Aorta (tissue), 5 donors: ENCODE measurements at regions not wholly inside any gene's neighbourhood (a gene's known extent, or its start where the extent isn't known, plus 50 kb on each side); places are given as distances from the start of the nearest gene placed in this dataset.

ENCODE experiments used
- ATAC-seq: fragments of 200-7000 bp; cut with Tn5 transposase; one replicate; pipeline ENCODE4 v1.9.1; 2022; ENCODE audit warnings: moderate library complexity; ENCODE audit not compliant: low FRiP score
- DNase-seq, 2 donors: peaks; one replicate each; pipeline ENCODE4 v3.0.0-alpha.2; 2020
- H3K27ac ChIP-seq, 2 donors: one replicate each; pipeline ENCODE4 v1.5.1; 2013; ENCODE audit warnings: low read length in 2 of 2, mild to moderate bottlenecking in 2 of 2, moderate library complexity in 2 of 2, control low read depth in 1 of 2, inconsistent platforms in 1 of 2, low read depth in 1 of 2
- H3K27me3 ChIP-seq, 2 donors: one replicate each; pipeline ENCODE4 v1.6.1; 2013; ENCODE audit warnings: control low read depth in 1 of 2, low read length in 1 of 2, mild to moderate bottlenecking in 1 of 2, moderate library complexity in 1 of 2; ENCODE audit not compliant: insufficient read depth in 2 of 2, control insufficient read depth in 1 of 2
- H3K36me3 ChIP-seq, 2 donors: one replicate each; pipeline ENCODE4 v1.6.1; 2013; ENCODE audit warnings: control low read depth in 1 of 2, low read length in 1 of 2, mild to moderate bottlenecking in 1 of 2; ENCODE audit not compliant: insufficient read depth in 2 of 2, control insufficient read depth in 1 of 2
- H3K4me1 ChIP-seq, 2 donors: one replicate each; pipeline ENCODE4 v1.6.1; 2013; ENCODE audit warnings: low read length in 2 of 2, control low read depth in 1 of 2, mild to moderate bottlenecking in 1 of 2, moderate library complexity in 1 of 2; ENCODE audit not compliant: insufficient read depth in 2 of 2, control insufficient read depth in 1 of 2
- H3K4me3 ChIP-seq, 2 donors: one replicate each; pipeline ENCODE4 v1.5.1; 2013; ENCODE audit warnings: low read length in 2 of 2, control low read depth in 1 of 2, mild to moderate bottlenecking in 1 of 2
- H3K9me3 ChIP-seq: one replicate; pipeline ENCODE4 v1.6.1; 2013; ENCODE audit warnings: mild to moderate bottlenecking, low read length; ENCODE audit not compliant: control insufficient read depth
- WGBS, 2 donors: extraction: QIAGEN DNeasy Blood & Tissue Kit; methylation state at CpG; one replicate each; pipeline ENCODE4 v1.1.7; 2013; 5-methylcytosine and 5-hydroxymethylcytosine counted together
- intact Hi-C, 2 donors: fragments of 100-400 bp; cut with DNase I; formaldehyde crosslinking; loops; one replicate each; pipeline versions ENCODE4 v1.14.2 to v1.15.0; 2022
- donor health status: healthy with polysubstance abuse.
- donor health status: Bipolar disorder and iron deficiency.
- donor health status: DM: no; HTN: no; CAD: no.
- donor health status: DM: no; HTN: no; CAD: no.
- donor health status: DM: yes; HTN: yes; CAD: no.

DNA sequence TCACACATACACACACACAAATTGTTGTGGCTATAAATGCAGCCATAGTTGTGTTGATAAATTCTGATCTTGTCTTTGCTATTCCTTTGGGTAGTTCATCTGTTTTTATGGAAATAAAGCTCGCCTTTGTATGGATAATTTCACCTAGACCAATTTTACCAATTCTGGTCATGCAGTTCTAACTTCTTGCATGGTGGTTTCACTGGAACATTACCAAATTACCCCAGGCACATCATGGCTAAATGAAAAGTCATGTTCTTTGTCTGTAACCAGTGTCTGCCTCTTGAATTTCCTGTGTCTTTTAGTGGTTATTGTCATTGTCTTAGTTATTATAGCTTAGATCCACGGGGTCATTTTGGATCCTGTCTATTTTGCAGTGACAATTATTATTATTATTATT, 50.3 kb upstream of the TMC1 start:
- no peak overlapping the region for H3K4me3 ChIP-seq
- H3K36me3 ChIP-seq: no peaks in the 10 kb centered on the region
- H3K9me3 ChIP-seq: no peaks in the 10 kb centered on the region
- H3K4me1 ChIP-seq: no peaks in the 10 kb centered on the region
- no peaks in the 10 kb centered on the region for H3K27me3 ChIP-seq
- no peak for DNase-seq
- WGBS, 2 donors: 81 to 84% methylated on average over 2 of the region's 2 CpGs
- no peak for ATAC-seq
- H3K27ac ChIP-seq: no peak overlapping the region
- intact Hi-C loops: no loop called here

- H3K4me3 ChIP-seq: no peak overlapping the region
- no peaks in the 10 kb centered on the region for H3K9me3 ChIP-seq
- WGBS, 2 donors: 90% methylated on average over 8 of the region's 8 CpGs
- DNase-seq (no peak), ATAC-seq (no peak)
- H3K36me3 ChIP-seq: no peaks in the 10 kb centered on the region
- H3K4me1 ChIP-seq: no peaks in the 10 kb centered on the region
- intact Hi-C loops: no loop called here
- H3K27ac ChIP-seq: no peak overlapping the region
- no peaks in the 10 kb centered on the region for H3K27me3 ChIP-seq
Measured at GRCh38 chr9:72467766-72468738, 53.4 kb upstream of the TMC1 start.

DNA sequence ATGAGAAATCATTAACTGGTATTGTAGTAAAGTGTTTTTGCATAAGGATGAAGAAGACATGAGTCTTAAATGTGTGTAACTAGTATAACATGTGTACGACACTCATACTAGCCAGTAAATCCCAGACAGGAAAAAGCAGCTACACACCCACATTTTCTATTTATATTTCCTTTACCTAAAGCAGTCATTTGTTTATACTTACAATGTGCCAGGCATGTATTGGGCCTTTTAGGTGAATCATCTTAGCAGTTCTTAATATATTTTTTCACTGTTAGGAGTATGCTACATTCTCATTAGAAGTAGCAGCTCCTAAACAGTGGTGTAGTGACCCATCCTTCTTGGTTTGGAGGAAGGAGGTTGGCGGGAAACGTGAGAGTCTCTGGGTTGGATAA, 55.8 kb upstream of the TMC1 start:
- Histone ChIP-seq H3K36me3 (no peaks in the 10 kb centered on the region), H3K4me3 (no peak overlapping the region), H3K4me1 (no peaks in the 10 kb centered on the region), H3K9me3 (no peaks in the 10 kb centered on the region), H3K27me3 (no peaks in the 10 kb centered on the region), H3K27ac (no peak overlapping the region)
- 87 to 88% methylated on average over 3 of the region's 3 CpGs for whole genome bisulfite sequencing, 2 donors
- DNase-seq (no peak), ATAC-seq (no peak)
- intact Hi-C loops: no loop called here

- H3K4me3 ChIP-seq: no peak overlapping the region
- H3K9me3 ChIP-seq: no peaks in the 10 kb centered on the region
- 61 to 68% methylated on average over 9 of the region's 9 CpGs for WGBS, 2 donors
- ATAC-seq (no peak), DNase-seq (no peak)
- intact Hi-C loops: no loop called here
- no peaks in the 10 kb centered on the region for H3K36me3 ChIP-seq
- H3K27ac ChIP-seq: no peak overlapping the region
- H3K27me3 ChIP-seq: no peaks in the 10 kb centered on the region
- no peaks in the 10 kb centered on the region for H3K4me1 ChIP-seq
Measured at GRCh38 chr9:72464857-72465592, 56.4 kb upstream of the TMC1 start.

DNA sequence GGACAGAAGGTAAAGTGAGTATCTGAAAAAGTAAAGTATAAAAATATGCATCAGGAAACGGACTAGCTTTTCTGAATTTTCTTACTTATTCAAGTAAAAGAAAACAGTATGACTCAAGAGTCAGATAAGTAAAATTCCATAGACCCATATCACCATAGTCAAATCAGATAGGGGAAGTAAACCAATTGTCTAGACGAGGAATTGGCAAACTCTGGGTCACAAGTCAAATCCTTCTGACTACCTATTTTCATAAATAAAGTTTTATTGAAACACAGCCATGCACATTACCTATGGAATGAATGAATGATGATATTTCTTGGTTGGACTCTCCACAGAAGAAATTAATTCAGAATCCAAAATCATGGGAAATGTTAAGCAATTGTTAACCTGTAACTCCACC, 59.1 kb upstream of the TMC1 start:
- H3K27ac ChIP-seq: no peak overlapping the region
- H3K4me3 ChIP-seq: no peak overlapping the region
- DNase-seq: no peak
- no peaks in the 10 kb centered on the region for H3K27me3 ChIP-seq
- intact Hi-C loops: no loop called here
- H3K4me1 ChIP-seq: no peaks in the 10 kb centered on the region
- H3K9me3 ChIP-seq: no peaks in the 10 kb centered on the region
- 21 to 22% methylated on average over 2 of the region's 2 CpGs for WGBS, 2 donors
- H3K36me3 ChIP-seq: no peaks in the 10 kb centered on the region
- no peak for ATAC-seq

DNA sequence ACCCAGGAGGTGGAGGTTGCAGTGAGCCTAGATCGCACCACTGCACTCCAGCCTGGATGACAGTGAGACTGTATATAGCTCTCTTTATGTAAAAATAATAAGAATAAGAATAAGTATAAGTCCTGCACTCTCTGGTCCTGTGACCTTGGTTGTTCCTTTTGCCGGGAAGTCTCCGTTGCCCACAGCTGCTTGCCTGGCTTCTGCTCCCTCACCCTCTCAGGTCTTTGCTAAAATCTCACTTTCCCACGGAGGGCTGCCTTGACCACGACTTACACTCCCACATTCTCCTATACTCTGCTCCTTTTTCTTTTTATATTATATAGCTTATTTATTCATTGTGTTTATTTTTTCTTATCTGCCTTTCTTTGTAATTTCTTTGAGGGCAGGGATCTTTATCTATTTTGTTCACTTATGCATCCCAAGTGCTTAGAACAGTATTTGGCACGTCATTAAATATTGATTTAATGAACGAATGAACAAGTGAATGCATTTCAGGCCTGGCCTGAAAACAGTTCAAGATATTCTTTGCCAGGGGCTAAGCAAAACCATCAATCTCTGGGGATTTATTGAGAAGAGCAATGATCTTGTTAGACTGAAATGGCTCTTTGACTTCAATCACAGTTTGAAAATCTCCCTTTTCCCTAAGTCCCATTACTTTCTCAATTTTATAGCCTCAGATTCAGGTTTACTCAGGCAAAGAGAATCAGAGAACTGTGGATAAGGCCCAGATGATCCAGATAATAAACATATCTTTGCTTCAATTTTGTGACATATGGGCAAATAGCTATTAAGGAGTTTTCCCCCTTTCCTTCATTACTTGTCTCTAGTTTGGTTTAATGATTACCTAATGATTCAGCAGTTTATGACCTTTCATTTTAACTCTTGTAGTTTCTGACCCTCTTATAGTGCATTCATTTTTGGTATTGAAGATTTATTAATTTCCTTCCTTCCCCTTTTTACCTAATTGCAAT, 60.8 kb upstream of the TMC1 start:
- 89 to 90% methylated on average over 7 of the region's 7 CpGs for WGBS, 2 donors

GRCh38 chr9:72459308-72459707, 62.1 kb upstream of the TMC1 start:
- ATAC-seq (no peak), DNase-seq (no peak)
- H3K27me3 ChIP-seq: no peaks in the 10 kb centered on the region
- H3K27ac ChIP-seq: no peak overlapping the region
- intact Hi-C loops: no loop called here
- H3K9me3 ChIP-seq: no peaks in the 10 kb centered on the region
- H3K4me1 ChIP-seq: no peaks in the 10 kb centered on the region
- no peak overlapping the region for H3K4me3 ChIP-seq
- H3K36me3 ChIP-seq: no peaks in the 10 kb centered on the region
- 95 to 100% methylated on average over 1 of the region's 1 CpG for WGBS, 2 donors

More for the DNA sequence above, 60.8 kb upstream of the TMC1 start:
- DNase-seq (no peak), ATAC-seq (no peak)
- Histone ChIP-seq H3K4me1 (no peaks in the 10 kb centered on the region), H3K4me3 (no peak overlapping the region), H3K9me3 (no peaks in the 10 kb centered on the region), H3K27me3 (no peaks in the 10 kb centered on the region), H3K36me3 (no peaks in the 10 kb centered on the region), H3K27ac (no peak overlapping the region)
- intact Hi-C loops: no loop called here

DNA sequence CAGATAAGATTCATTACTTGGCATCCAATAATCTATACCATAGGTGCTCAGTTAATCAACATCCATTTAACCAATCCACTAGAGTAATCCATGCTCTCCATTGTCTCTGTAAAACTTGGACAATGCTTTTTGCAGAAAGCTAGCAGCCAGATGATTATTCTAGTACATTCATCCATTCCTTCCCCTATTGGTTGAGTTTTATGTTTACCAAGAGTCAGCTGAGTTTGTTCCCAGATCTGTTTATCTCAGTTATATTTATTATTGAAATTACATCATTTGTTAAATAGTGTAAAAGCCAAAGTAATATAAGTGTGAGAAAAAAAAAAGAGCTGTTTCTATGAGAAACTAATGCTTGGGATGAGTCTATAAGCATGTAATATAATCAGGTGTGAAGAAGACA, 63.3 kb upstream of the TMC1 start:
- Histone ChIP-seq H3K4me1 (no peaks in the 10 kb centered on the region), H3K27me3 (no peaks in the 10 kb centered on the region), H3K4me3 (no peak overlapping the region), H3K36me3 (no peaks in the 10 kb centered on the region), H3K27ac (no peak overlapping the region), H3K9me3 (no peaks in the 10 kb centered on the region)
- DNase-seq (no peak), ATAC-seq (no peak)
- intact Hi-C loops: no loop called here
